GM12865 (cell line): ENCODE measurements at regions not wholly inside any gene's neighbourhood (a gene's known extent, or its start where the extent isn't known, plus 50 kb on each side); places are given as distances from the start of the nearest gene placed in this dataset.
"Not testable (repeated sequence)": the region's sequence is repeated elsewhere in the genome, so short reads cannot be mapped to it uniquely, and the experiment has no call there.

Experiments used
- DNase-seq: peaks from one replicate; pipeline ENCODE4 v3.0.0; 2010; ENCODE audit warnings: low read depth
- H3K4me3 ChIP-seq: 2 replicates; pipeline ENCODE4 v1.5.1; 2011; ENCODE audit warnings: mild to moderate bottlenecking, low read depth, low read length, control low read depth
- TF ChIP-seq, protein P1 (sequence below): IDR thresholded peaks from 2 replicates; pipeline ENCODE4 v1.5.1; 2011; ENCODE audit warnings: low read length, control low read depth, low read depth, inconsistent platforms; ENCODE audit not compliant: insufficient read depth; ENCODE audit errors: missing control alignments

DNA sequence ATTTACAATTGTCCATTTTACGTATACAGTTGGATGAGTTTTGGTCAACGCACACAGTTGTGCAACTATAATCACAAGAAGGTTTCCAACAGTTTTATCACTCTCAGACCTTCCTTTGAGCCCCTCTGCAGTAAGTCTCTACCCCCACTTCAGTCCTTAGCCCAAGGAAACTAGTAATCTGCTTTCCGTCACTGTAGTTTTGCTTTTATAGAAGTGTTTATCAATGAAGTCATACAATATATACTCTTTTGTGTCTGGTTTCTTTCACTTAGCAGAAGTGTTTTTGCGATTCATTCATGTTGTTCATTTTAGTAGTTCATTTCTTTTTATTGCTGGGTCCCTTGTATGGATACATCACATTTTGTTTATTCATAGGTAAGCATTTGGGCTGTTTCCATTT lies 92.9 kb upstream of the PIP4K2A start:
- no peak overlapping the region for H3K4me3 ChIP-seq
- no peak for DNase-seq
- TF ChIP-seq, protein P1, sequence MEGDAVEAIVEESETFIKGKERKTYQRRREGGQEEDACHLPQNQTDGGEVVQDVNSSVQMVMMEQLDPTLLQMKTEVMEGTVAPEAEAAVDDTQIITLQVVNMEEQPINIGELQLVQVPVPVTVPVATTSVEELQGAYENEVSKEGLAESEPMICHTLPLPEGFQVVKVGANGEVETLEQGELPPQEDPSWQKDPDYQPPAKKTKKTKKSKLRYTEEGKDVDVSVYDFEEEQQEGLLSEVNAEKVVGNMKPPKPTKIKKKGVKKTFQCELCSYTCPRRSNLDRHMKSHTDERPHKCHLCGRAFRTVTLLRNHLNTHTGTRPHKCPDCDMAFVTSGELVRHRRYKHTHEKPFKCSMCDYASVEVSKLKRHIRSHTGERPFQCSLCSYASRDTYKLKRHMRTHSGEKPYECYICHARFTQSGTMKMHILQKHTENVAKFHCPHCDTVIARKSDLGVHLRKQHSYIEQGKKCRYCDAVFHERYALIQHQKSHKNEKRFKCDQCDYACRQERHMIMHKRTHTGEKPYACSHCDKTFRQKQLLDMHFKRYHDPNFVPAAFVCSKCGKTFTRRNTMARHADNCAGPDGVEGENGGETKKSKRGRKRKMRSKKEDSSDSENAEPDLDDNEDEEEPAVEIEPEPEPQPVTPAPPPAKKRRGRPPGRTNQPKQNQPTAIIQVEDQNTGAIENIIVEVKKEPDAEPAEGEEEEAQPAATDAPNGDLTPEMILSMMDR: no peak

DNA sequence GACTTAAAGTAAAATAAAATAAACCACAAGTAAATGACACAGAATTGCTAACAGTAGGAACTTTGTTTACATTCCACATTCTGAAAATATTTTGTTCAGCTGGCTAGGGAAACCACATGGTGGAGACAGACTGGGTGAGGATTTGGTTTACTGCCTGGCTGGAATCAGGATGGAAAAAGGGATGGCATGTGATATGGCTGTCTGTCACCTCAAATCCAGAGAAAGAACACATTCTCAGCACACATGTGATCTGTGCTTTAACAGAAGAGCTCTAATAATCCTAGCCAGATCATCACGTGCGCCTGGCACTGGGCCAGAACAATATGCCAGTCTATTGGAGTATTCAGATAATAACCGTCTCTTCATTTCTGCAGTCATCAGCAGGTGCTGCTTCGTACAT lies 90.9 kb upstream of the PIP4K2A start:
- no peak overlapping the region for H3K4me3 ChIP-seq
- no peak for DNase-seq
- TF ChIP-seq, protein P1: no peak

DNA sequence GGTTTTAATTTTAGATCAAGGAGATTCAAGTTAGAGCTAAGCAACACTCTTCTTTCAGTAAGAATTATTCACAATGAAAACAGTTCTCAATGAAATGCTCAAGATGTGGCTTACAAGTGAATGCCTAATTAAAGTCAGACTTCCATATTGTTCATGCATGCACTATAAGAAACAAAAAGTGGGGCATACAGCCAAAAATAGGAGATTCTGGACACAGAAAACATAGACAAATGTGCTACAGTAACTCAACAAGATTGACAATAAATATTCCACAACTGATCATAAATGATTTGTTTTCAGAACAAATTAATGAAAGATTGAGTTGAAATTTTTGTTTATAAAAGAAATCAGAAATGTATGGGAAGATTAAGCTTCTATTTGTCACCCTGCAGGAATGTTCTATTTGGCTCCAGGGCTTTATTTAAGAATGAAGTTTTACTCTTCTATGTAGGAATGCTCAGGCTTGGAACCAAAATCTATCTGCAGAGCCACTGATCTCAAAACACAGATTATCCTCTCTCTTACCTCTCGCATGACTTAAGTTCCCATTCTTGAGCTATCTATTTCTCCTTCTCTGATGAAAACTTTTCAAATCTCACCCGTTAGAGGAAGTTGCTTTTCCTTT lies 89.0 kb upstream of the PIP4K2A start:
- DNase-seq: no peak
- TF ChIP-seq, protein P1: no peak

DNA sequence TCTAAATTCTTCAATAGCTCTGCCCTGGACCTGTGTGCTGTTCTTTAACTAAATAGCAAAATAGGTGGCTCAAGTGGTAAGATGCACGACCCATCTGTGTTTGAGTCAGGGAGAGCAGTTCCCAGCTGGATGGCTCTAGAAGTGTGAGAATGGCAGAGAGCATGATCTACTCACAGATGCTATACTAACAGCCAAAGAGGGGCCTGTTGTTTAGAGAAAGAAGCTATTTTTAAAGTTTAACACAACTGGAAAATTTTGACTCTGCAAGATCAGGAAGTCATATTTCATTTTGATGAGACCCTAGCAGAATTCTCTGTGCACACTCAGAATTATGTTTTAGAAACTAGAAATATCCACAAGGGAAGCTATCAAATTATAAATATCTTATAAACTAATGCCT lies 87.4 kb upstream of the PIP4K2A start:
- TF ChIP-seq, protein P1: no peak
- no peak for DNase-seq
- no peak overlapping the region for H3K4me3 ChIP-seq

More for the DNA sequence above, 89.0 kb upstream of the PIP4K2A start:
- H3K4me3 ChIP-seq: no peak overlapping the region

DNA sequence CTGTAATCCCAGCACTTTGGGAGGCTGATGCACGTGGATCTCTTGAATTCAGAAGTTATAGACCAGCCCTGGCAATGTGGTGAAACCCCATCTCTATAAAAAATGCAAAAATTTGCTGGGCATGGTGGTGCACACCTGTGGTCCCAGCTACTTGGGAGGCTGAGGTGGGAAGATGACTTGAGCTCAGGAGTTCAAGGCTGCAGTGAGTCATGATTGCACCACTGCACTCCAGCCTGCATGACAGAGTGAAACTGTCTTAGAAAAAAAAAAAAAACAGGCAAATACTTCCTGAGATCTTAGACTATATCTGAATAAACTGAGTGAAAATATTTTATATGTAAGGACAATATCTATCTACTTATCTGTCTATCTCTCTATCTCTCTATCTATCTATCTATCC lies 83.4 kb upstream of the PIP4K2A start:
- H3K4me3 ChIP-seq, DNase-seq: not testable (repeated sequence)

DNA sequence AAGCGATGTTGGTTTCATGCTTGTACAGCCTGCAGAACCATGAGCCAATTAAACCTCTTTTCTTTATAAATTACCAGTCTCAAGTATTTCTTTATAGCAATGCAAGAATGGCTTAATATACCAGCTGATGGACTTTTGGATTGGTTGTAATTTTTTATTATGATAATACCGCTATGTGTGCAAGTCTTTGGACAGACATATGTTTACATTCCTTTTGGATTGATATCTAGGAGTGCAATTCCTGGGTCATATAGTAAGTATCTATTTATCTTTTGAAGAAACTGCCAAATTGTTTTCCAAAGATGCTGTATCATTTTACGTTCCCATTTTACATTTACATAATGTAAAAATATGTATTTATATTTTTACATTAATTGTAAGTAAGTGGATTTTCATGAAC lies 81.2 kb upstream of the PIP4K2A start:
- no peak for DNase-seq
- TF ChIP-seq, protein P1: no peak
- H3K4me3 ChIP-seq: no peak overlapping the region

DNA sequence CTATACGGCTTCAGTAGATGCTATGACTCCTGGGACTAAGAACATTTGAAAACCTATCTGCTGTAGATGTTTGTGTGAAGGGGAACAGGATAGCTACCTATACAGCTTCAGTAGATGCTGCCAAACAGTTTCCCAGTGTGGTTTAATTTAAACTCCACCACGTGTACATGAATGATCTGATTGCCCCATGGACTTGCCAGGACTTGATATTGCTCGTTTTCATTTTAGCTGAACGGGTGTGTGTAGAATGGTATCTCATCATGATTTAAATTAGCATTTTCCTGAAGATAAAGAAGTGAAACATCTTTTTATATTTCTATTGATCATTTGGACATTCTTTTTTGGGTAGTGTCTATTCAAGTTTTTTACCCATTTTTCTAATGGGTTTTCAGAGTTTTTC lies 77.8 kb upstream of the PIP4K2A start:
- DNase-seq: no peak
- no peak overlapping the region for H3K4me3 ChIP-seq
- TF ChIP-seq, protein P1: no peak
